ENCODE measurements at regions not wholly inside any gene's neighbourhood (a gene's known extent, or its start where the extent isn't known, plus 50 kb on each side); places are given as distances from the start of the nearest gene placed in this dataset.

- no peaks in the 10 kb centered on the region for H3K4me1 ChIP-seq
- WGBS, 5 donors: 92 to 95% (median 94%) methylated on average over 13 of the region's 13 CpGs
- H3K36me3 ChIP-seq: no peaks in the 10 kb centered on the region
- intact Hi-C loops (cut with DNase I; ENCODE audit: low total_unique reads): no loop called here
- H3K9me3 ChIP-seq: no peaks in the 10 kb centered on the region
- H3K27ac ChIP-seq: no peak overlapping the region
- no peak overlapping the region for H3K4me3 ChIP-seq
- no peak for TF ChIP-seq POLR2A (IDR thresholded peaks at IDR 0.05)
- no peak for TF ChIP-seq CTCF (IDR thresholded peaks at IDR 0.05 in 8 of 11, conservative IDR thresholded peaks at IDR 0.05 in 3 of 11)
- no peak for TF ChIP-seq POLR2AphosphoS5 (IDR thresholded peaks at IDR 0.05)
- DNase-seq: no peak
- no peaks in the 10 kb centered on the region for H3K27me3 ChIP-seq (replicated peaks in 1 of 7)
Observed at GRCh38 chr5:17004441-17005106, 68.5 kb upstream of the MYO10 start.

- no peaks in the 10 kb centered on the region for H3K36me3 ChIP-seq
- intact Hi-C loops (cut with DNase I; ENCODE audit: low total_unique reads): no loop called here
- no peaks in the 10 kb centered on the region for H3K4me1 ChIP-seq
- DNase-seq: no peak
- H3K27ac ChIP-seq: no peak overlapping the region
- no peaks in the 10 kb centered on the region for H3K9me3 ChIP-seq
- TF ChIP-seq CTCF (IDR thresholded peaks at IDR 0.05 in 8 of 11, conservative IDR thresholded peaks at IDR 0.05 in 3 of 11): no peak
- no peak for TF ChIP-seq POLR2AphosphoS5 (IDR thresholded peaks at IDR 0.05)
- no peak for TF ChIP-seq POLR2A (IDR thresholded peaks at IDR 0.05)
- 91 to 95% (median 92%) methylated on average over 10 of the region's 10 CpGs for WGBS, 5 donors
- no peak overlapping the region for H3K4me3 ChIP-seq
- H3K27me3 ChIP-seq (replicated peaks in 1 of 7): no peaks in the 10 kb centered on the region
Observed at GRCh38 chr5:17005107-17005828, 69.2 kb upstream of the MYO10 start.

GRCh38 chr5:17012289-17012688 lies 76.2 kb upstream of the MYO10 start:
- Histone ChIP-seq H3K27me3 (replicated peaks in 1 of 7) (no peaks in the 10 kb centered on the region), H3K9me3 (no peaks in the 10 kb centered on the region), H3K4me1 (no peaks in the 10 kb centered on the region), H3K36me3 (no peaks in the 10 kb centered on the region), H3K4me3 (no peak overlapping the region), H3K27ac (no peak overlapping the region)
- intact Hi-C loops (cut with DNase I; ENCODE audit: low total_unique reads): no loop called here
- no peak for TF ChIP-seq POLR2A (IDR thresholded peaks at IDR 0.05)
- no peak for TF ChIP-seq POLR2AphosphoS5 (IDR thresholded peaks at IDR 0.05)
- WGBS, 5 donors: 67 to 81% (median 76%) methylated on average over 3 of the region's 3 CpGs
- no peak for DNase-seq

- Histone ChIP-seq H3K27ac (no peak overlapping the region), H3K4me1 (no peaks in the 10 kb centered on the region), H3K4me3 (no peak overlapping the region), H3K27me3 (replicated peaks in 1 of 7) (no peaks in the 10 kb centered on the region), H3K9me3 (no peaks in the 10 kb centered on the region), H3K36me3 (no peaks in the 10 kb centered on the region)
- DNase-seq: no peak
- TF ChIP-seq POLR2AphosphoS5 (IDR thresholded peaks at IDR 0.05) (no peak), CTCF (IDR thresholded peaks at IDR 0.05 in 8 of 11, conservative IDR thresholded peaks at IDR 0.05 in 3 of 11) (no peak), POLR2A (IDR thresholded peaks at IDR 0.05) (no peak)
- WGBS, 5 donors: 85 to 90% (median 88%) methylated on average over 3 of the region's 3 CpGs
- intact Hi-C loops (cut with DNase I; ENCODE audit: low total_unique reads): no loop called here
Observed at GRCh38 chr5:17014686-17015085, 78.6 kb upstream of the MYO10 start.

Data from spleen (tissue), 11 donors.